Neural progenitor cell (in vitro differentiated cells): ENCODE measurements at regions not wholly inside any gene's neighbourhood (a gene's known extent, or its start where the extent isn't known, plus 50 kb on each side); places are given as distances from the start of the nearest gene placed in this dataset.

Source experiments
- DNase-seq: peaks from one replicate; pipeline ENCODE4 v3.0.0-alpha.2; 2016; ENCODE audit warnings: low spot score
- H2AFZ ChIP-seq: fragments of 200-600 bp; sonication (generic); replicated peaks from 2 replicates; pipeline ENCODE4 v1.6.1; 2016; ENCODE audit warnings: antibody characterized with exemption
- H3F3A ChIP-seq: fragments of 200-600 bp; sonication (generic); 2 replicates; pipeline ENCODE4 v1.6.1; 2016; ENCODE audit warnings: antibody characterized with exemption, low read depth
- H3K27ac ChIP-seq: fragments of 200-600 bp; sonication (generic); 2 replicates; pipeline ENCODE4 v1.5.1; 2016; ENCODE audit warnings: mild to moderate bottlenecking
- H3K27me3 ChIP-seq: fragments of 200-600 bp; sonication (generic); 2 replicates; pipeline ENCODE4 v1.6.1; 2016; ENCODE audit warnings: mild to moderate bottlenecking, moderate library complexity
- H3K36me3 ChIP-seq: fragments of 200-600 bp; sonication (generic); 2 replicates; pipeline ENCODE4 v1.5.1; 2016
- H3K4me1 ChIP-seq: fragments of 200-600 bp; sonication (generic); 2 replicates; pipeline ENCODE4 v1.6.1; 2016; ENCODE audit warnings: mixed run types
- H3K4me2 ChIP-seq: fragments of 200-600 bp; sonication (generic); 2 replicates; pipeline ENCODE4 v1.6.1; 2016
- H3K4me3 ChIP-seq: fragments of 200-600 bp; sonication (generic); 2 replicates; pipeline ENCODE4 v1.5.1; 2016
- H3K79me2 ChIP-seq: fragments of 200-600 bp; sonication (generic); 2 replicates; pipeline ENCODE4 v1.6.1; 2016; ENCODE audit warnings: low read depth
- H3K9ac ChIP-seq: fragments of 200-600 bp; sonication (generic); 2 replicates; pipeline ENCODE4 v1.6.1; 2016
- H3K9me3 ChIP-seq: fragments of 200-600 bp; sonication (generic); 2 replicates; pipeline ENCODE4 v1.5.1; 2016; ENCODE audit warnings: low read depth
- H4K20me1 ChIP-seq: fragments of 200-600 bp; sonication (generic); 2 replicates; pipeline ENCODE4 v1.6.1; 2016; ENCODE audit warnings: low read depth
- H3K27ac Mint-ChIP-seq: 3 replicates; pipeline ENCODE4 v1.8.0; 2021; ENCODE audit warnings: mixed read lengths
- H3K27me3 Mint-ChIP-seq: 2 replicates; pipeline ENCODE4 v1.8.0; 2022; ENCODE audit warnings: low read depth, mild to moderate bottlenecking, inconsistent platforms, moderate library complexity, mixed read lengths; ENCODE audit not compliant: insufficient read depth
- H3K36me3 Mint-ChIP-seq: 3 replicates; pipeline ENCODE4 v1.8.0; 2021; ENCODE audit warnings: mixed read lengths
- H3K4me1 Mint-ChIP-seq: 3 replicates; pipeline ENCODE4 v1.8.0; 2021; ENCODE audit warnings: mixed read lengths
- H3K4me3 Mint-ChIP-seq: 3 replicates; pipeline ENCODE4 v1.8.0; 2021; ENCODE audit warnings: mild to moderate bottlenecking, moderate library complexity, mixed read lengths
- H3K9me3 Mint-ChIP-seq: 3 replicates; pipeline ENCODE4 v1.8.0; 2020; ENCODE audit warnings: mixed read lengths
- CTCF ChIP-seq: fragments of 200-600 bp; sonication (generic); IDR thresholded peaks from 2 replicates; pipeline ENCODE4 v1.5.1; 2017; ENCODE audit warnings: antibody characterized with exemption, mild to moderate bottlenecking
- EZH2 ChIP-seq: fragments of 200-600 bp; sonication (generic); IDR thresholded peaks from 2 replicates; pipeline ENCODE4 v1.6.1; 2017; ENCODE audit warnings: antibody characterized with exemption, mild to moderate bottlenecking, moderate library complexity
- EZH2phosphoT487 ChIP-seq: fragments of 200-600 bp; sonication (generic); IDR thresholded peaks from 2 replicates; pipeline ENCODE4 v1.6.1; 2017; ENCODE audit warnings: antibody characterized with exemption

GRCh38 chr17:52709724-52710123, 551.2 kb upstream of the CA10 start:
- Histone ChIP-seq H4K20me1 (no peaks in the 10 kb centered on the region), H3K9ac (no peak overlapping the region), H3K79me2 (no peaks in the 10 kb centered on the region), H3K4me3 (no peak overlapping the region), H3K4me1 (no peaks in the 10 kb centered on the region), H3K36me3 (no peaks in the 10 kb centered on the region), H3K27me3 (no peaks in the 10 kb centered on the region), H3K4me2 (no peak overlapping the region), H2AFZ (no peak overlapping the region), H3F3A (no peaks in the 10 kb centered on the region), H3K9me3 (no peaks in the 10 kb centered on the region), H3K27ac (no peak overlapping the region)
- no peak overlapping the region for H3K4me3 Mint-ChIP-seq
- H3K27me3 Mint-ChIP-seq: peaks cover 2% of the 10 kb centered on the region
- TF ChIP-seq EZH2phosphoT487: no peak
- no peak for DNase-seq
- H3K27ac Mint-ChIP-seq: no peak overlapping the region
- H3K36me3 Mint-ChIP-seq: no peaks in the 10 kb centered on the region
- H3K9me3 Mint-ChIP-seq: no peaks in the 10 kb centered on the region
- no peaks in the 10 kb centered on the region for H3K4me1 Mint-ChIP-seq

DNA sequence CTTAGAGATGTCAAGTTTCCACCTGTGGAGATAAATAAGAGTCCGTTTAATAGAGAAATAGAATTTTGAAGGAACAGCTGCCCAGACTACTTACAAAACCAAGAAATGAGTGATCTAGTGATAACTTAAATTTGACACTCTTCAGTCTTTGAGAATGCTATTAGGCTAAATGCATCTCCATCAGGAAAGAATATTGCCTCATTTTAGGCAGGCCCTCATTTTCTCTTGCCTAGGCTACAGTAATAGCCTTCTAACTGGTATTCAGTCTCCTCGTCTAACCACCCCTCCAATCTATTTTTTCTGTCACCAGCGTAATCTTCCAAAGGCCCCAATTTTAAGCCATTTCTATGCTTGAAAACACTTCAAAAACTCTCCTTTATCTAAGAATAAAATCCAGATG, 537.8 kb upstream of the CA10 start:
- Histone ChIP-seq H4K20me1 (no peaks in the 10 kb centered on the region), H2AFZ (no peak overlapping the region), H3K79me2 (no peaks in the 10 kb centered on the region), H3K4me3 (no peak overlapping the region), H3F3A (no peaks in the 10 kb centered on the region), H3K9ac (no peak overlapping the region), H3K27ac (no peak overlapping the region), H3K9me3 (no peaks in the 10 kb centered on the region), H3K36me3 (no peaks in the 10 kb centered on the region), H3K4me2 (no peak overlapping the region), H3K27me3 (no peaks in the 10 kb centered on the region), H3K4me1 (no peaks in the 10 kb centered on the region)
- Mint-ChIP-seq H3K36me3 (no peaks in the 10 kb centered on the region), H3K9me3 (no peaks in the 10 kb centered on the region), H3K27ac (no peak overlapping the region), H3K4me3 (no peak overlapping the region), H3K27me3 (no peaks in the 10 kb centered on the region), H3K4me1 (no peaks in the 10 kb centered on the region)
- DNase-seq: no peak
- TF ChIP-seq CTCF (no peak), EZH2 (no peak), EZH2phosphoT487 (no peak)

- Mint-ChIP-seq H3K4me3 (no peak overlapping the region), H3K27me3 (no peaks in the 10 kb centered on the region), H3K9me3 (no peaks in the 10 kb centered on the region), H3K4me1 (peaks cover 3% of the 10 kb centered on the region), H3K36me3 (no peaks in the 10 kb centered on the region), H3K27ac (no peak overlapping the region)
- H3K79me2 ChIP-seq: no peaks in the 10 kb centered on the region
- no peaks in the 10 kb centered on the region for H3K9me3 ChIP-seq
- H3K4me2 ChIP-seq: no peak overlapping the region
- no peak for TF ChIP-seq EZH2phosphoT487
- no peak for TF ChIP-seq CTCF
- H3K4me1 ChIP-seq: no peaks in the 10 kb centered on the region
- no peak for DNase-seq
- no peaks in the 10 kb centered on the region for H3K36me3 ChIP-seq
- no peak overlapping the region for H2AFZ ChIP-seq
- no peak overlapping the region for H3K27ac ChIP-seq
- no peaks in the 10 kb centered on the region for H3K27me3 ChIP-seq
- H4K20me1 ChIP-seq: no peaks in the 10 kb centered on the region
- no peaks in the 10 kb centered on the region for H3F3A ChIP-seq
- H3K4me3 ChIP-seq: no peak overlapping the region
- H3K9ac ChIP-seq: no peak overlapping the region
Observed at GRCh38 chr17:52686140-52686539, 527.6 kb upstream of the CA10 start.

- H3K4me3 Mint-ChIP-seq: no peak overlapping the region
- H3K27ac Mint-ChIP-seq: no peak overlapping the region
- no peak for DNase-seq
Observed at GRCh38 chr17:52681480-52681879, 523.0 kb upstream of the CA10 start.

More at GRCh38 chr17:52681480-52681879, 523.0 kb upstream of the CA10 start:
- H3K79me2 ChIP-seq: no peaks in the 10 kb centered on the region
- no peaks in the 10 kb centered on the region for H3K9me3 Mint-ChIP-seq
- H3K36me3 Mint-ChIP-seq: no peaks in the 10 kb centered on the region
- H3K27ac ChIP-seq: no peak overlapping the region
- no peaks in the 10 kb centered on the region for H3F3A ChIP-seq
- no peaks in the 10 kb centered on the region for H3K36me3 ChIP-seq
- H3K4me1 ChIP-seq: no peaks in the 10 kb centered on the region
- no peaks in the 10 kb centered on the region for H3K9me3 ChIP-seq
- no peak overlapping the region for H2AFZ ChIP-seq
- H3K4me1 Mint-ChIP-seq: peaks cover 3% of the 10 kb centered on the region
- H3K4me3 ChIP-seq: no peak overlapping the region
- no peaks in the 10 kb centered on the region for H3K27me3 ChIP-seq
- H3K27me3 Mint-ChIP-seq: no peaks in the 10 kb centered on the region
- no peak for TF ChIP-seq CTCF
- no peak for TF ChIP-seq EZH2phosphoT487
- no peak for TF ChIP-seq EZH2
- H3K4me2 ChIP-seq: no peak overlapping the region
- H4K20me1 ChIP-seq: no peaks in the 10 kb centered on the region
- no peak overlapping the region for H3K9ac ChIP-seq
